NCI-H146 treated with DMSO at 0.1 percent for 48 hours (cell line): ENCODE measurements at regions not wholly inside any gene's neighbourhood (a gene's known extent, or its start where the extent isn't known, plus 50 kb on each side); places are given as distances from the start of the nearest gene placed in this dataset.
"Not testable (repeated sequence)": the region's sequence is repeated elsewhere in the genome, so short reads cannot be mapped to it uniquely, and the experiment has no call there.

Experiments
- DNase-seq: peaks from one replicate; lab custom pipeline; 2025; ENCODE audit not compliant: unreplicated experiment; lab: John Stamatoyannopoulos, UW

DNA sequence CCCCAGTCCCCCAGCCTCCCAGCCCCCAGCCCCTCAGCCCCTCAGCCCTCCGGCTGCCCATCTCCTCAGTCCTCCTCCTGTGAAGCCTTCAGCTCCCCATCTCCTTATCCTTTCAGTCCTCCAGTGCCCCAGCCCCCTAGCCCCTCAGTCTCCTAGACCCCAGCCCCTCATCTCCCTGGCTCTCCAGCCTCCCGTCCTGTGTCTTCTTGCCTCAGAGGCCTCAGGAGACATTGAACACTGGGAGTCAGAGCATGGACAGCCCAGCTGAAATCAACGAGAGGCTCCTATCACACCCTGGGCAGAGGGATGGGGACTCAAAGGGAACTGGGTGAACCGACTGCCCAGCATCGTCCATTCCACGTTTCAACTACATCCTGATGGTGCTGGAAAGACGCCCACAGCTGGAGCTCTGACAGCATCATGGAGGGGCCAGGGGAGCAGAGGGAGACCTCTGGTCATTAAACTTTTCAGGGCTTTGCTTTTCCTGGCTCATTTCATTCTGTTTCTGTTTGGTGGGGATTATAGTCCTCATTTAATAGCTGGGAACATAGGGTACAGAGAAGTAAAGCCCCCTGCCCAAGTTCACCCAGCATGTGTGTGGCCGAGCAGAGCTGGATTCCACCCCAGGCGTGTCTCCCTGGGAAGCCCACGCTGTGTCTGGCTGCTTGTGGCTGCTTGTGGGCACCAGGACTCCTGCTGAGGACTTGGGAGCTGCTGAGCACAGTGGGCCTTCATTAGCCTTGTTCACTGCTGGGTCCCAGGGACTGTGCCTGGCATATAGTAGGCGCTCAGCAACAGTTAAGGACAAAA lies 396.7 kb downstream of the PTPRU start:
- no peak for DNase-seq

DNA sequence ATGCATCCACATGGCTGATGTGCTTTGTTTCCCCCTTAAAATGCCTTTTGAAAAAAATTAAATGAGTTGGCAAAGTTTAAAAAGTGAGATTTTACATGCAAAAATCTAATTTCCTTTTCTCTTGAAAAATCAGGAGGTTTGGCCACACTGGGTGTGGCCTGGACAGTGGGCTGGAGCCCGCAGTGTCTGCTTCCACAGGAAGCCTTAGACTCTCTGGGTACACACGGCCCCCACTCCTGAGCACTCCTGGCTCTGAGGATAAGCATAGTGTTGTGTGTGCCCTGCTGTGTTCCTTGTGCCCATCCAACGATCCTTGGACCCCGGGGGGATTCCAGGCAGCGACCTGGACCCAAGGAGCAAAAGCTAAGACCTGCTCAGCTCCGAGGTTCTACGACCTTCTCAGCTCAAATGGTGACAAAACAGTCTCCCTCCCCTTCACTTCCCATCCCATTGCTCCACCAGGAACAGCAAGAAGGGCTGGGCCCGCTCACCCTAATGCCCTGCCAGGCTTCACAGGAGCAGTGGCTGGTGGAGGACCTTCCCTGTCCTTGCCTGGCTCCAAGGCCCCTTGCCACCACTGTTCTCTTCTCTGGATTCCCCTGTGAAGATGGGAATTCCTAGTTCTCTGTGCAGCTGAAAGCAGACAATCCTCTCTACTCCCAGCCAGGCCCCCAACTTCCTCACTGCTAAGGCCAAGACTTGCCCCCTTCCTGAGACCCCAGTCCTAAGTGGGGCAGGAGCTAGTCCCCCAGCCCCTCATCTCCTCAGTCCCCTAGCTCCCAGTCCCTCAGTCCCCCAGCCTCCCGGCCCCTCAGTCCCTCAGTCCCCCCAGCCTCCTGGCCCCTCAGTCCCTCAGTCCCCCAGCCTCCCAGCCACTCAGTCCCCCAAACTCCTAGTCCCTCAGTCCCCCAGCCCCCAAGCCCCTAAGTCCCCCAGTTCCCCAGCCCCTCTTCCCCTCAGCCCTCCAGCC lies 395.8 kb downstream of the PTPRU start:
- no peak for DNase-seq

- no peak for DNase-seq
Measured at GRCh38 chr1:29631361-29631760, 395.0 kb downstream of the PTPRU start.

- no peak for DNase-seq
Measured at GRCh38 chr1:29630756-29631155, 394.4 kb downstream of the PTPRU start.

DNA sequence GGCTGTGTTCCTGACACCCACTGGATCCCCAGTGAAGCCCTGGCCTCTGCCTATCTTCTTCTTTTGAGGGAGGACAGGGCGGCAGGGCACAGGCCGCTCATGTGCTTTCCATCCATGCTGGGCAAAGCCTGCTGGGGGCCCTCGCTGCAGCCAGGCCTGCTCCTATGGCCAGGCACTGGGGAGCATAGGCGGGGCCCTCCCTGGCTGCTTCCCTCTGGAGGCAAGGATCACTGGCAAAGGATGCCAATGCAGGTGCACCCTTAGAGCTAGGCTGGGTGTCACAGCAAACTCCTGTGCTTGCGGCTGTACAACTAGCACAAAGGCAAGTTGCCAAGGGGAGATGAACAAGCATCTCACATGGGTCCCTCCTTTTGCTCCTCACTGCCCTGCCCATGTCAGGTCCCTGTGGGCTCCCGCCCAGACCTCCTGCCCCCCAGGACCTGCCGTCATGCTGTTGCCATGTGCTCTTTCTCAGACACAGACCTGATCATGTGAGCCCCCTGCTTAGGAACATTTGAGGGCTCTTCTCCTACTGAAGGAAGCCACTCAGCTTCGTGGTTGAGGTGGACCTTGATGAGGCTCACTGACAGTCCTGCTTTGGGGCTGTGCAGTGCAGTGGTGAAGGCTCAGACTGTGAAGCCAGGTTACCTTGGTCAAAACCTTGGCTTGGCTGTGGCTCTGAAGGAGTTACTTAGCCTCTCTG lies 393.6 kb downstream of the PTPRU start:
- no peak for DNase-seq

DNA sequence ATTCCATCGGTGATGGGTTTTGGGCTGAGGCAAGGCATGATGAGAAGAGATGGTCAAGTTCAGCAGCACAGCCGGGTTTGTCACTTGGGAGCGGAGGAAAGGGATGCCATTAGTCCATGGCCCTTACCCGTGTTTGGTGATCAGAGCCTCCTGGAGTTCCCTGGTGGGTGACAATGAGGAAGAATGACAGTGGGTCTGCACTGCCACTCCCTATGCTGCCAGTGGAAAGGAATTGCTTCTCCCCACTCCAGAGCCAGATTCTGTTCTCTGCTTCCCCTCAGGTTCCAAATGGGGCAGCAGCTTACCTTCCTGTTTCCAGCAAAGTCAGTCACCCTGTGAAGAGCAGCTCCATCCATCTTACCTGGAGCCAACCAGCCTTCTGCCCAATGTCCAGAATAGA lies 393.1 kb downstream of the PTPRU start:
- DNase-seq: no peak

DNA sequence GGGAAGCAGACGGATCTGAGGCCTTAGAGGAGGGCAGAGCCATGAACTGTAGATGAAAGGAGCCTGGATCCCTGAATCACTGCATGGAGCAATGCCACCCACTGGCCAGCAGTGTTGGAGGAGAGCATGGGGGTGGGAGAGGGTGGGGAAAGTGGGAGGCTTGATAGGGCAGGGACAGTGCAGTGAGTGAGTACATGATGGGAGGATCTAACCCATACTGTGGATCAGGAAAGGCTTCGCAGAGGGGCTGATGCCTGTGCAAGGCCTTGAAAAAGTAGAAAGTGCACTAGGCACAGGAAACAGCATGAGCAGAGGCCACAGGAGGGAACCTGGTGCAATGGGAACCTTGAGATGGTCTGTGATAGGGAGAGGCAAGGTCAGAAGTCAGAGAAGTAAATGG lies 391.9 kb downstream of the PTPRU start:
- no peak for DNase-seq

DNA sequence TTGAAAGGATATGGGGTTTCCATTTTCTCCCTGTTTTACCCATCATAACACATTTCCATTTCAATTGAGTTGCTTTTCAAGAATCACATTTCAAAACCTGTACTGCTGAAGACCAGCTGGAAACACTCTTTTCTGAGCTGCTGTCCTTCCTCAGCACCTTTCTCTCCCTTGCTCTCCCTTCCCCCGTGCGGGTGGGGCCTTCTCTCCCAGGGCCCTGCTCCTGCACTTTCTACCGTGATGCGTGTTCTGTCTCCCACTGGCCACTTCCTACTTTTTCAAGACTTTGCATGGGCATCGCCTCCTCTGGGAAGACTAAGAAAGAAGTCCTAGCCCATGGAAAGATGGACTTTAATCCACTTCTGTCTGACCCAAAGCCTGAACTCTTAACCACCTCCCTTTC lies 390.4 kb downstream of the PTPRU start:
- no peak for DNase-seq

GRCh38 chr1:29626066-29626465 lies 389.7 kb downstream of the PTPRU start:
- DNase-seq: no peak

DNA sequence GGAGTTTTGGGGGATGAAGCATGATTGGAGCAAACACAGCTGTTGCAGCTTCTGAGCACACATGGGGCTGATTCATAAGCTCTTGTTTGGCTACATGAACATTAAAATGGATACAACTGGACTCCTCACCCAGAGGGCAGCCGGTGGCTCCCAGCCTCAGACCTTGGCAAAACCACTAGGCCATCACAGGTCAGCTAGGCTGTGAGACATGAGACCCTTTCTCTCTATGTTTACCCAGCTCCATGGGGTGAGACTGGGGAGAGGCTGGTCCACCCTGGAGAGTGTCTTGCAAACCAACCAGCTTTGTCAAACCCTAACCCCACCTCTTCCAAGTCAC lies 388.7 kb downstream of the PTPRU start:
- DNase-seq: no peak

GRCh38 chr1:29624320-29625083 lies 388.2 kb downstream of the PTPRU start:
- no peak for DNase-seq

GRCh38 chr1:29623501-29623900 lies 387.2 kb downstream of the PTPRU start:
- no peak for DNase-seq

GRCh38 chr1:29621826-29622435 lies 385.6 kb downstream of the PTPRU start:
- DNase-seq: no peak

- DNase-seq: no peak
Measured at GRCh38 chr1:29620631-29621030, 384.3 kb downstream of the PTPRU start.

GRCh38 chr1:29607236-29607635 lies 370.9 kb downstream of the PTPRU start:
- no peak for DNase-seq

DNA sequence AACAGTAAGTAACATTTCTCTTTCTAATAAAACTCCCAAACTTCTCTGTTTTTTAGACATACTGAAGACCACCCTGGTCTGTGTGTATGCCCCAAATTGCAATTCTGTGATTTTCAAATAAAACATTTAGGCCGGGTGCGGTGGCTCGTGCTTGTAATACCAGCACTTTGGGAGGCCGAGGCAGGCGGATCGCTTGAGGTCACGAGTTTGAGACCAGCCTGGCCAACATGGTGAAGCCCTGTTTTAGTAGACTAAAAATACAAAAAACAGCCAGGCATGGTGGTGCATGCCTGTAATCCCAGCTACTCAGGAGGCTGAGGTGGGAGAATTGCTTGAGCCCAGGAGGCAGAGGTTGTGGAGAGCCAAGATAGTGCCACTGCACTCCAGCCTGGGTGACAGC lies 368.5 kb downstream of the PTPRU start:
- DNase-seq: not testable (repeated sequence)

GRCh38 chr1:29603622-29604021 lies 367.3 kb downstream of the PTPRU start:
- DNase-seq: no peak

GRCh38 chr1:29602203-29602602 lies 365.9 kb downstream of the PTPRU start:
- no peak for DNase-seq

DNA sequence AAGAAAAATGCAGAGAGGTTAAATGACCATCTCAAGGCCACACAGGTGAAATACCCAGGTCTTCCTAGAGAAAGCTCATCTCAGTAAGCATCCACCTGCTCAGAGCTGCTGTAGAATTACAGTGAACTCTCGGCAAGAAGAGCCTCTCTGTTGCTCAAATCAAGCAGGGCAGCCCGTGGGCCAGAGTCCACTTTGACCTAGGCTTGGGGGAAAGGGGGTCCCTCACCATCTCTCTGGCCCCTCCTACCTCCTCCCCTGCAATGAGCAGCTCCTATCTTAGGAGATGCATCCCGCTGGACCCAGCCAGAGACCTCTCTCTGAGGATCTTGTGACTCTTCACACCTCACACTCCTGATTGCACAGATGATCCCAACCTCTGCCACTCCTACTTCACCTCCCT lies 364.7 kb downstream of the PTPRU start:
- DNase-seq: no peak

GRCh38 chr1:29599826-29600225 lies 363.5 kb downstream of the PTPRU start:
- no peak for DNase-seq
